ENCODE measurements at regions not wholly inside any gene's neighbourhood (a gene's known extent, or its start where the extent isn't known, plus 50 kb on each side); places are given as distances from the start of the nearest gene placed in this dataset.

DNA sequence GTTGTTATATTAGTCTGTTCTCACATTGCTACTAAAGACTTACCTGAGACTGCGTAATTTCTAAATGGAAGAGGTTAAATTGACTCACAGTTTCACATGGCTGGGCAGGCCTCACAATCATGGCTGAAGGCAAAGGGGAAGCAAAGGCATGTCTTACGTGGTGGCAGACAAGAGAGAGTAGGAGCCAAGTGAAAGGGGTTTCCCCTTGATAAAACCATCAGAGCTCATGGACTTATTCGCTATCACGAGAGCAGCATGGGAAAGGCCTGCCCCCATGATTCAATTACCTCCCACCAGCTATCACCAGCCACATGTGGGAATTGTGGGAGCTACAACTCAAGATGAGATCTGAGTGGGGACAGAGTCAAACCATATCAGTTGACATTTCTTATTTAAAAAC lies 374.5 kb upstream of the RORB start:
- intact Hi-C loops (cut with DNase I) = no loop called here
- Histone ChIP-seq H3K4me3 (no peak overlapping the region), H3K9me3 (no peaks in the 10 kb centered on the region), H3K27ac (no peak overlapping the region), H3K27me3 (no peaks in the 10 kb centered on the region), H3K4me1 (no peaks in the 10 kb centered on the region), H3K36me3 (replicated peaks in 1 of 2; ENCODE audit: insufficient read depth in 1 of 2, low read depth in 2 of 2) (no peaks in the 10 kb centered on the region)
- ATAC-seq = no peak
- no peak for TF ChIP-seq POLR2A (IDR thresholded peaks at IDR 0.05)
- TF ChIP-seq, protein P1, sequence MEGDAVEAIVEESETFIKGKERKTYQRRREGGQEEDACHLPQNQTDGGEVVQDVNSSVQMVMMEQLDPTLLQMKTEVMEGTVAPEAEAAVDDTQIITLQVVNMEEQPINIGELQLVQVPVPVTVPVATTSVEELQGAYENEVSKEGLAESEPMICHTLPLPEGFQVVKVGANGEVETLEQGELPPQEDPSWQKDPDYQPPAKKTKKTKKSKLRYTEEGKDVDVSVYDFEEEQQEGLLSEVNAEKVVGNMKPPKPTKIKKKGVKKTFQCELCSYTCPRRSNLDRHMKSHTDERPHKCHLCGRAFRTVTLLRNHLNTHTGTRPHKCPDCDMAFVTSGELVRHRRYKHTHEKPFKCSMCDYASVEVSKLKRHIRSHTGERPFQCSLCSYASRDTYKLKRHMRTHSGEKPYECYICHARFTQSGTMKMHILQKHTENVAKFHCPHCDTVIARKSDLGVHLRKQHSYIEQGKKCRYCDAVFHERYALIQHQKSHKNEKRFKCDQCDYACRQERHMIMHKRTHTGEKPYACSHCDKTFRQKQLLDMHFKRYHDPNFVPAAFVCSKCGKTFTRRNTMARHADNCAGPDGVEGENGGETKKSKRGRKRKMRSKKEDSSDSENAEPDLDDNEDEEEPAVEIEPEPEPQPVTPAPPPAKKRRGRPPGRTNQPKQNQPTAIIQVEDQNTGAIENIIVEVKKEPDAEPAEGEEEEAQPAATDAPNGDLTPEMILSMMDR (IDR thresholded peaks at IDR 0.05) = no peak
- DNase-seq = no peak
- WGBS, 2 donors = 60 to 71% methylated on average over 4 of the region's 4 CpGs

DNA sequence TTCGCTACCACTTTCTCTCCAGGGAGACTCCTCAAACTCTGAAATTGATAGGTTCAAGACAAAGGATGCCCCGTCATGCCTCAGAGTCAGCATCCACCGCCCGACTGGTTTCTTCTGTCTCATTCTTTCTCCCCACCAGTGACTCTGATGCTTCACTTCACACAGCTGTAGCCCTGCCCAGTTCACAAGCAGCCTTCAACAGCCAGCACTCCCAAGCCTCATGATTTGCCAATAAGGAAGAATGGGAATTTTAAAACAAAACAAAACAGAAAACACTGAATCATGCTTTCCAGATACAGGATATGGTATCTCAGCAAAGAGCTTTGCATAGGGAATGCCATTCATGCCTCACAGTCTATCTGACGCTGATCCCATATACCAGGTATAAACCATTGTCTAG lies 371.2 kb upstream of the RORB start:
- no peaks in the 10 kb centered on the region for H3K36me3 ChIP-seq (replicated peaks in 1 of 2; ENCODE audit: insufficient read depth in 1 of 2, low read depth in 2 of 2)
- WGBS, 2 donors = 37 to 41% methylated on average over 5 of the region's 5 CpGs
- ATAC-seq (no peak), DNase-seq (no peak)
- TF ChIP-seq, protein P1 (IDR thresholded peaks at IDR 0.05) = no peak
- TF ChIP-seq POLR2A (IDR thresholded peaks at IDR 0.05) = no peak
- intact Hi-C loops (cut with DNase I) = no loop called here
- no peaks in the 10 kb centered on the region for H3K27me3 ChIP-seq
- H3K4me3 ChIP-seq = no peak overlapping the region
- H3K9me3 ChIP-seq = no peaks in the 10 kb centered on the region
- H3K4me1 ChIP-seq = no peaks in the 10 kb centered on the region
- H3K27ac ChIP-seq = no peak overlapping the region

DNA sequence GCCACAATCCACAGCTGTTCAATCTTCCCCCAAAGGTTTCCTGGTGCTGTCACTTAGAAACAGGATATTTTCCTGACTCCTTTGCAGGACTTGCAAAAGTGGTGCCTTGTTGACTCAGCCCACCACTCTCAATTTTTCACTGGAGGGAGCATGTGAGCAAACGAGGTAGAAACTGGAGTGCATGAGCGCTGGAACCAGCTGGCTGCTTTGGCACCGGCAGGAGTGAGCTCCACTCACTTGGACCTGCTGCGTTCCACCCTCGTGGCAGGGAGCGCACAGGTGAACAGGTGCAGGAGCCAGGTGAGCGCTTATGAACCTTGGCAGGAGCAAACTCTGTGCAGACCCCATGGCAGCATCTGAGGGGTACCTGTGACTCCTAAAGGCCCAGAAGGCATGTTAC lies 364.1 kb upstream of the RORB start:
- ATAC-seq = no peak
- intact Hi-C loops (cut with DNase I) = no loop called here
- no peaks in the 10 kb centered on the region for H3K4me1 ChIP-seq
- no peak overlapping the region for H3K27ac ChIP-seq
- no peaks in the 10 kb centered on the region for H3K36me3 ChIP-seq (replicated peaks in 1 of 2; ENCODE audit: insufficient read depth in 1 of 2, low read depth in 2 of 2)
- H3K4me3 ChIP-seq = no peak overlapping the region
- no peak for DNase-seq
- 77 to 82% methylated on average over 2 to 7 of the region's 7 CpGs for WGBS, 2 donors
- H3K27me3 ChIP-seq = no peaks in the 10 kb centered on the region
- TF ChIP-seq, protein P1 (IDR thresholded peaks at IDR 0.05) = no peak
- TF ChIP-seq POLR2A (IDR thresholded peaks at IDR 0.05) = no peak
- H3K9me3 ChIP-seq = no peaks in the 10 kb centered on the region

DNA sequence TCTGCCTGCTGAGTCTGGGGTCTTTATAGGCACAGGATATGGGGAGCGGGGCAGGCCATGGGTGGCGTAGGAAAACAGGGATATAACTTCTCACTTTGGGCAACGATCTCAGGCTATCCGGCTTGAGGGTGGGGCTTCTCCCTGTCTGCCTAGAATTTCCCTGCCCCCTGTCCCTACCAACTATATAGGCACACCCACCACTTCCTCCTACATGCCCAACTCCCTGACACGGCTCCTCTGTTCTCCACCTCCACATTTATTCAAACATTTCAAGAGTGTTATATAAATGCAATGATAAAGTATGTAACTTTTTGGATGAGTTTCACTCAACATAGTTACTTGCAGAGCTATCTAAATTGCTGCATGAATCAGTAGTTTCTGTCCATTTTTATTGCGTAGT lies 363.2 kb upstream of the RORB start:
- Histone ChIP-seq H3K27ac (no peak overlapping the region), H3K4me1 (no peaks in the 10 kb centered on the region), H3K4me3 (no peak overlapping the region), H3K9me3 (no peaks in the 10 kb centered on the region), H3K27me3 (no peaks in the 10 kb centered on the region), H3K36me3 (replicated peaks in 1 of 2; ENCODE audit: insufficient read depth in 1 of 2, low read depth in 2 of 2) (no peaks in the 10 kb centered on the region)
- ATAC-seq = no peak
- DNase-seq = no peak
- 74 to 75% methylated on average over 6 of the region's 6 CpGs for WGBS, 2 donors
- no peak for TF ChIP-seq POLR2A (IDR thresholded peaks at IDR 0.05)
- TF ChIP-seq, protein P1 (IDR thresholded peaks at IDR 0.05) = no peak
- intact Hi-C loops (cut with DNase I) = no loop called here

DNA sequence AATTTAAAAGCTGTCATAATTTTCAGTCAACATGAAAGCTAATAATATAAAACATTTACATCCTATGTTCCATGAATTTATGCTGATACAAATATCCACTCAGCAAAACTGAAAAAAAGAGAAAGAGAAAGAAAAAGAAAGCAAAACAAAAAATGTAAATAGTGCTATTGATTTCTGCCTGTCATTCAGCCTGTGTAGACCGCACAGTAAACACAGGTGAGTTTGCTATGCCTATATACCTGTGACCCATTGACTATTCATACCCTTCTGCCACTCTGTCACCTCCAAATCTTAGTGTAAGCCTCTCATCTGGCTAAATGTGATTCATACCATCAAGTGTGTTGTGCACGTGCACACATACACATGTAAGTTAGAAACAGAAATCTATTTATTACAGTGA lies 359.0 kb upstream of the RORB start:
- Histone ChIP-seq H3K4me3 (no peak overlapping the region), H3K9me3 (no peaks in the 10 kb centered on the region), H3K27ac (no peak overlapping the region), H3K27me3 (no peaks in the 10 kb centered on the region), H3K4me1 (no peaks in the 10 kb centered on the region), H3K36me3 (replicated peaks in 1 of 2; ENCODE audit: insufficient read depth in 1 of 2, low read depth in 2 of 2) (no peaks in the 10 kb centered on the region)
- no peak for ATAC-seq
- DNase-seq = no peak
- 21 to 22% methylated on average over 2 of the region's 2 CpGs for WGBS, 2 donors
- no peak for TF ChIP-seq POLR2A (IDR thresholded peaks at IDR 0.05)
- TF ChIP-seq, protein P1 (IDR thresholded peaks at IDR 0.05) = no peak
- intact Hi-C loops (cut with DNase I) = no loop called here

Measured in body of pancreas (tissue), 4 donors.